ENCODE measurements at regions not wholly inside any gene's neighbourhood (a gene's known extent, or its start where the extent isn't known, plus 50 kb on each side); places are given as distances from the start of the nearest gene placed in this dataset.

- Histone ChIP-seq H3K9me3 (no peaks in the 10 kb centered on the region), H3K27ac (no peak overlapping the region), H3K4me1 (peaks cover 0 to 4% (median 0%) of the 10 kb centered on the region in 4 donors), H3K4me3 (no peak overlapping the region), H3K27me3 (no peaks in the 10 kb centered on the region), H3K36me3 (no peaks in the 10 kb centered on the region)
- no peak for TF ChIP-seq CTCF (IDR thresholded peaks at IDR 0.05)
- no peak for TF ChIP-seq POLR2A (IDR thresholded peaks at IDR 0.05)
- no peak for TF ChIP-seq POLR2AphosphoS5 (IDR thresholded peaks at IDR 0.05)
- 57 to 76% methylated on average over 1 to 2 of the region's 2 CpGs for WGBS, 2 donors (ENCODE audit: low coverage in 1 of 2)
- intact Hi-C loops (cut with DNase I; ENCODE audit: low total_unique reads) (no loop called here), in situ Hi-C loops (cut with MboI; ENCODE audit: low pct_ligation_motif_present in 1 of 4, low pct_unique_long_range_greater_than_20kb in 1 of 4, low sequenced_read_pairs in 3 of 4) (no loop called here)
- DNase-seq: no peak
Observed at GRCh38 chr4:121237069-121237399, 72.9 kb upstream of the TNIP3 start.

GRCh38 chr4:121236353-121237068 is 72.4 kb upstream of the TNIP3 start:
- intact Hi-C loops (cut with DNase I; ENCODE audit: low total_unique reads): no loop called here
- in situ Hi-C loops (cut with MboI; ENCODE audit: low pct_ligation_motif_present in 1 of 4, low pct_unique_long_range_greater_than_20kb in 1 of 4, low sequenced_read_pairs in 3 of 4): no loop called here
- Histone ChIP-seq H3K4me1 (peaks cover 0 to 4% (median 0%) of the 10 kb centered on the region in 4 donors), H3K27ac (no peak overlapping the region), H3K36me3 (no peaks in the 10 kb centered on the region), H3K9me3 (no peaks in the 10 kb centered on the region), H3K27me3 (no peaks in the 10 kb centered on the region), H3K4me3 (no peak overlapping the region)
- TF ChIP-seq EP300 (IDR thresholded peaks at IDR 0.05; ENCODE audit: low read depth) (no peak), POLR2AphosphoS5 (IDR thresholded peaks at IDR 0.05) (no peak), POLR2A (IDR thresholded peaks at IDR 0.05) (no peak), CTCF (IDR thresholded peaks at IDR 0.05) (no peak)
- DNase-seq: no peak
- WGBS, 2 donors (ENCODE audit: low coverage in 1 of 2): 71 to 83% methylated on average over 5 to 6 of the region's 6 CpGs

- no peaks in the 10 kb centered on the region for H3K9me3 ChIP-seq
- TF ChIP-seq POLR2AphosphoS5 (IDR thresholded peaks at IDR 0.05): no peak
- no peak for TF ChIP-seq POLR2A (IDR thresholded peaks at IDR 0.05)
- no peak for TF ChIP-seq CTCF (IDR thresholded peaks at IDR 0.05)
- no peak for TF ChIP-seq EP300 (IDR thresholded peaks at IDR 0.05; ENCODE audit: low read depth)
- 55 to 59% methylated on average over 4 of the region's 4 CpGs for WGBS, 2 donors (ENCODE audit: low coverage in 1 of 2)
- H3K4me3 ChIP-seq: no peak overlapping the region
- peaks cover 0 to 4% (median 0%) of the 10 kb centered on the region in 4 donors for H3K4me1 ChIP-seq
- intact Hi-C loops (cut with DNase I; ENCODE audit: low total_unique reads): no loop called here
- no peaks in the 10 kb centered on the region for H3K27me3 ChIP-seq
- in situ Hi-C loops (cut with MboI; ENCODE audit: low pct_ligation_motif_present in 1 of 4, low pct_unique_long_range_greater_than_20kb in 1 of 4, low sequenced_read_pairs in 3 of 4): no loop called here
- no peaks in the 10 kb centered on the region for H3K36me3 ChIP-seq
- no peak overlapping the region for H3K27ac ChIP-seq
- DNase-seq: no peak
Observed at GRCh38 chr4:121233982-121234381, 69.9 kb upstream of the TNIP3 start.

GRCh38 chr4:121229993-121230392 is 65.9 kb upstream of the TNIP3 start:
- no peaks in the 10 kb centered on the region for H3K4me1 ChIP-seq
- no peaks in the 10 kb centered on the region for H3K9me3 ChIP-seq
- H3K27me3 ChIP-seq: no peaks in the 10 kb centered on the region
- in situ Hi-C loops (cut with MboI; ENCODE audit: low pct_ligation_motif_present in 1 of 4, low pct_unique_long_range_greater_than_20kb in 1 of 4, low sequenced_read_pairs in 3 of 4): no loop called here
- TF ChIP-seq EP300 (IDR thresholded peaks at IDR 0.05; ENCODE audit: low read depth) (no peak), POLR2AphosphoS5 (IDR thresholded peaks at IDR 0.05) (no peak), POLR2A (IDR thresholded peaks at IDR 0.05) (no peak), CTCF (IDR thresholded peaks at IDR 0.05) (no peak)
- no peak overlapping the region for H3K4me3 ChIP-seq
- intact Hi-C loops (cut with DNase I; ENCODE audit: low total_unique reads): no loop called here
- DNase-seq: no peak
- no peak overlapping the region for H3K27ac ChIP-seq
- WGBS, 2 donors (ENCODE audit: low coverage in 1 of 2): 68 to 73% methylated on average over 3 of the region's 3 CpGs
- no peaks in the 10 kb centered on the region for H3K36me3 ChIP-seq
